ENCODE measurements at regions not wholly inside any gene's neighbourhood (a gene's known extent, or its start where the extent isn't known, plus 50 kb on each side); places are given as distances from the start of the nearest gene placed in this dataset.

DNA sequence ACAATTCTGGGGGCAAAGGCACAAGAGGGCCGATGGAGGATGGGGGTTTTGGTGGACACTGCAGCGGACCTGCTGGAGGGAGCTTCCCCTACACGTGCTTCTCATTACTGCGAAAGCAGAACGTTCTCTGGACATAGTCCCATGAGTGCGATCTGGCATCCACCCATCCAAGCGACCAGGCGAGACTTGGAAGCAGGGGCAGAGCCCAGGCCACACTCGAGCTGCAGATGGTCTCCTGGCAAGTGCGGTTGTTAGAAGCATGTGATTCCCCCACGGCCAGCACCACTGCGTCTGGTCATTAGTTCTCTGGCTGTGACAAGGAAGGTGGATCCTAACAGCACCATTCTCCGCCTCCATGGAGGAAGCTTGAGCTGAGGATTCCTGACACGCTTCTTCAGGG, 118.4 kb upstream of the TCERG1L start:
- TF ChIP-seq, protein P1, sequence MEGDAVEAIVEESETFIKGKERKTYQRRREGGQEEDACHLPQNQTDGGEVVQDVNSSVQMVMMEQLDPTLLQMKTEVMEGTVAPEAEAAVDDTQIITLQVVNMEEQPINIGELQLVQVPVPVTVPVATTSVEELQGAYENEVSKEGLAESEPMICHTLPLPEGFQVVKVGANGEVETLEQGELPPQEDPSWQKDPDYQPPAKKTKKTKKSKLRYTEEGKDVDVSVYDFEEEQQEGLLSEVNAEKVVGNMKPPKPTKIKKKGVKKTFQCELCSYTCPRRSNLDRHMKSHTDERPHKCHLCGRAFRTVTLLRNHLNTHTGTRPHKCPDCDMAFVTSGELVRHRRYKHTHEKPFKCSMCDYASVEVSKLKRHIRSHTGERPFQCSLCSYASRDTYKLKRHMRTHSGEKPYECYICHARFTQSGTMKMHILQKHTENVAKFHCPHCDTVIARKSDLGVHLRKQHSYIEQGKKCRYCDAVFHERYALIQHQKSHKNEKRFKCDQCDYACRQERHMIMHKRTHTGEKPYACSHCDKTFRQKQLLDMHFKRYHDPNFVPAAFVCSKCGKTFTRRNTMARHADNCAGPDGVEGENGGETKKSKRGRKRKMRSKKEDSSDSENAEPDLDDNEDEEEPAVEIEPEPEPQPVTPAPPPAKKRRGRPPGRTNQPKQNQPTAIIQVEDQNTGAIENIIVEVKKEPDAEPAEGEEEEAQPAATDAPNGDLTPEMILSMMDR (conservative IDR thresholded peaks at IDR 0.05; ENCODE audit: low read depth, low read length), result no peak
- TF ChIP-seq EZH2 (IDR thresholded peaks at IDR 0.05; ENCODE audit: borderline replicate concordance, low read depth, low read length, poor library complexity, severe bottlenecking), result no peak
